Keratinocyte (primary cell): ENCODE measurements at regions not wholly inside any gene's neighbourhood (a gene's known extent, or its start where the extent isn't known, plus 50 kb on each side); places are given as distances from the start of the nearest gene placed in this dataset.

Source experiments
- DNase-seq: peaks from one replicate; pipeline ENCODE4 v3.0.0-alpha.2; 2011; ENCODE audit warnings: low read depth, missing footprints, low spot score
- FAIRE-seq: peaks from 2 replicates; lab custom pipeline; 2011; peaks lifted over from hg19 to GRCh38; lab: Jason Lieb, UNC
- H2AFZ ChIP-seq: 2 replicates; pipeline ENCODE4 v1.6.0; 2012; ENCODE audit warnings: low read length, control low read depth, inconsistent platforms; ENCODE audit not compliant: control insufficient read depth
- H3K27ac ChIP-seq: 2 replicates; pipeline ENCODE4 v1.5.1; 2011; ENCODE audit warnings: low read length; ENCODE audit not compliant: control insufficient read depth, insufficient read depth
- H3K27me3 ChIP-seq: 3 replicates; pipeline ENCODE4 v1.6.0; 2011; ENCODE audit warnings: low read length; ENCODE audit not compliant: control insufficient read depth, insufficient read depth; ENCODE audit errors: extremely low read depth
- H3K36me3 ChIP-seq, 2 experiments: 2 replicates in 1 of 2; 3 replicates in 1 of 2; pipeline ENCODE4 v1.5.1; 2011; ENCODE audit warnings: low read length in 2 of 2, mild to moderate bottlenecking in 1 of 2; ENCODE audit not compliant: control insufficient read depth in 2 of 2, insufficient read depth in 2 of 2; ENCODE audit errors: extremely low read depth in 1 of 2
- H3K4me1 ChIP-seq: 3 replicates; pipeline ENCODE4 v1.5.1; 2011; ENCODE audit warnings: low read length; ENCODE audit not compliant: control insufficient read depth, insufficient read depth; ENCODE audit errors: extremely low read depth
- H3K4me2 ChIP-seq: 3 replicates; pipeline ENCODE4 v1.6.0; 2011; ENCODE audit warnings: low read depth, low read length; ENCODE audit not compliant: control insufficient read depth, insufficient read depth; ENCODE audit errors: extremely low read depth
- H3K4me3 ChIP-seq, 3 experiments: fragments of 200-600 bp in 1 of 3; sonication (generic) in 1 of 3; 2 replicates in 2 of 3; 3 replicates in 1 of 3; pipeline ENCODE4 v1.5.1; 2011 to 2016; ENCODE audit warnings: low read length in 3 of 3, mild to moderate bottlenecking in 3 of 3, control low read depth in 2 of 3, inconsistent platforms in 1 of 3, low read depth in 1 of 3, mixed read lengths in 1 of 3, mixed run types in 1 of 3, moderate library complexity in 1 of 3; ENCODE audit not compliant: control insufficient read depth in 2 of 3, insufficient read depth in 2 of 3; ENCODE audit errors: extremely low read depth in 1 of 3
- H3K79me2 ChIP-seq: 2 replicates; pipeline ENCODE4 v1.6.0; 2012; ENCODE audit warnings: low read length; ENCODE audit not compliant: control insufficient read depth, insufficient read depth
- H3K9ac ChIP-seq: 3 replicates; pipeline ENCODE4 v1.6.0; 2011; ENCODE audit warnings: low read length; ENCODE audit not compliant: control insufficient read depth, insufficient read depth; ENCODE audit errors: extremely low read depth
- H3K9me1 ChIP-seq: 3 replicates; pipeline ENCODE4 v1.6.0; 2011; ENCODE audit warnings: low read length; ENCODE audit not compliant: control insufficient read depth, insufficient read depth; ENCODE audit errors: extremely low read depth
- H3K9me3 ChIP-seq: 2 replicates; pipeline ENCODE4 v1.5.1; 2012; ENCODE audit warnings: low read depth, low read length; ENCODE audit not compliant: control insufficient read depth
- H4K20me1 ChIP-seq: 3 replicates; pipeline ENCODE4 v1.6.0; 2011; ENCODE audit warnings: low read length; ENCODE audit not compliant: control insufficient read depth, insufficient read depth; ENCODE audit errors: extremely low read depth
- EZH2 ChIP-seq: IDR thresholded peaks from one replicate; pipeline ENCODE4 v1.6.1; 2012; ENCODE audit warnings: inconsistent platforms, mild to moderate bottlenecking, low read length, moderate library complexity
- dilution Hi-C: fragments of 300-500 bp; cut with MboI; formaldehyde crosslinking; loops from one replicate; pipeline ENCODE4 v1.7.0; 2020; ENCODE audit warnings: low sequenced_read_pairs; ENCODE audit not compliant: extremely low pct_ligation_motif_present
- TF ChIP-seq, protein P1 (sequence below), 3 experiments: IDR thresholded peaks in 1 of 3; conservative IDR thresholded peaks in 1 of 3; optimal IDR thresholded peaks in 1 of 3; 2 replicates in 2 of 3; 3 replicates in 1 of 3; pipeline versions ENCODE3 to v1.5.1; 2011; ENCODE audit warnings: low read length in 3 of 3, mild to moderate bottlenecking in 3 of 3, moderate library complexity in 2 of 3, control low read depth in 1 of 3, inconsistent platforms in 1 of 3; ENCODE audit not compliant: insufficient read depth in 2 of 3; ENCODE audit errors: extremely low read depth in 1 of 3

- no peaks in the 10 kb centered on the region for H3K79me2 ChIP-seq
- H3K27me3 ChIP-seq, result no peaks in the 10 kb centered on the region
- no peak overlapping the region for H2AFZ ChIP-seq
- no peak overlapping the region for H3K4me2 ChIP-seq
- no peak overlapping the region for H3K9ac ChIP-seq
- no peak overlapping the region for H3K27ac ChIP-seq
- H3K4me1 ChIP-seq, result no peaks in the 10 kb centered on the region
- no peak overlapping the region for H3K4me3 ChIP-seq
- dilution Hi-C loops, result no loop called here
- H3K9me1 ChIP-seq, result no peaks in the 10 kb centered on the region
- no peak for DNase-seq
- H3K9me3 ChIP-seq, result no peaks in the 10 kb centered on the region
- TF ChIP-seq, protein P1, sequence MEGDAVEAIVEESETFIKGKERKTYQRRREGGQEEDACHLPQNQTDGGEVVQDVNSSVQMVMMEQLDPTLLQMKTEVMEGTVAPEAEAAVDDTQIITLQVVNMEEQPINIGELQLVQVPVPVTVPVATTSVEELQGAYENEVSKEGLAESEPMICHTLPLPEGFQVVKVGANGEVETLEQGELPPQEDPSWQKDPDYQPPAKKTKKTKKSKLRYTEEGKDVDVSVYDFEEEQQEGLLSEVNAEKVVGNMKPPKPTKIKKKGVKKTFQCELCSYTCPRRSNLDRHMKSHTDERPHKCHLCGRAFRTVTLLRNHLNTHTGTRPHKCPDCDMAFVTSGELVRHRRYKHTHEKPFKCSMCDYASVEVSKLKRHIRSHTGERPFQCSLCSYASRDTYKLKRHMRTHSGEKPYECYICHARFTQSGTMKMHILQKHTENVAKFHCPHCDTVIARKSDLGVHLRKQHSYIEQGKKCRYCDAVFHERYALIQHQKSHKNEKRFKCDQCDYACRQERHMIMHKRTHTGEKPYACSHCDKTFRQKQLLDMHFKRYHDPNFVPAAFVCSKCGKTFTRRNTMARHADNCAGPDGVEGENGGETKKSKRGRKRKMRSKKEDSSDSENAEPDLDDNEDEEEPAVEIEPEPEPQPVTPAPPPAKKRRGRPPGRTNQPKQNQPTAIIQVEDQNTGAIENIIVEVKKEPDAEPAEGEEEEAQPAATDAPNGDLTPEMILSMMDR (optimal IDR thresholded peaks at IDR 0.05 in 1 of 3, IDR thresholded peaks at IDR 0.05 in 1 of 3, conservative IDR thresholded peaks at IDR 0.05 in 1 of 3; ENCODE audit: extremely low read depth in 1 of 3, insufficient read depth in 2 of 3, low read length in 3 of 3), result no peak
- no peak for TF ChIP-seq EZH2
- no peak for FAIRE-seq
- no peaks in the 10 kb centered on the region for H3K36me3 ChIP-seq
- H4K20me1 ChIP-seq, result no peaks in the 10 kb centered on the region
These were observed 291.6 kb upstream of the FAM98A start for GRCh38 chr2:33890686-33891085.

DNA sequence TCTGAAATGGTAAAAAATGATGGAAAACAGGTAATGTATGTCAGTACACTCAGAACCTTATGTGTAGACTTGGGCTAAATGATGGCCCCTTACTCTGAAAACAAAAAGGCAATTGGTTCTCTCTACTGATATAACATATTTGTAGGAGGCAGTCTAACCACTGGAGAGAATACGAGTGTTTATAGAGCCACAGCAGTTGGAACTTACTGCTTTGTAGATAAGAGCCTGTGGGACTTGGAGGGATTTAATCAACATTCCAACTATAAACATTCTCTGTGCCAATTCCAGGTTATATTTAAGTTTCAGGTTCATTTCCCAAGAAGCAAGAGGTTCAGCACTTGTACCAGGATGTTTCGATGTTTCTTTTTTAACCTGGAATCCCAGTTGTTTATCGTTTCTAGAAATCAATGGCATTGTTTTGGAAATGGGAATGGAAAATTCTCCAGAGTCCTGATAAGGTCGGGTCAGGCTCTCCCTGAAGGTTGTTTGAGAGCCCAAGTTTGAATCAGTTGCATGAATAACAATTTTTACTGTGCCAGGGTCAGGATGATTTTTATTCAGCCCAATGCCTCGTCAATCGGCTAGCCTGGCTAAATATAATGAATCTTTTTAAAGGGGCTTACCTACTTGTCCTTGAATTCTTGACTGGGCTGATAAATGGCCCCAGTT is 278.4 kb upstream of the FAM98A start:
- Histone ChIP-seq H3K4me3 (no peak overlapping the region), H3K9ac (no peak overlapping the region), H3K9me1 (no peaks in the 10 kb centered on the region), H3K79me2 (no peaks in the 10 kb centered on the region), H3K9me3 (peaks cover 5% of the 10 kb centered on the region), H3K27ac (no peak overlapping the region), H2AFZ (no peak overlapping the region), H3K4me1 (no peaks in the 10 kb centered on the region), H3K4me2 (no peak overlapping the region), H4K20me1 (no peaks in the 10 kb centered on the region), H3K27me3 (no peaks in the 10 kb centered on the region), H3K36me3 (no peaks in the 10 kb centered on the region)
- FAIRE-seq (no peak), DNase-seq (no peak)
- dilution Hi-C loops, result no loop called here
- TF ChIP-seq, protein P1 (optimal IDR thresholded peaks at IDR 0.05 in 1 of 3, IDR thresholded peaks at IDR 0.05 in 1 of 3, conservative IDR thresholded peaks at IDR 0.05 in 1 of 3; ENCODE audit: extremely low read depth in 1 of 3, insufficient read depth in 2 of 3, low read length in 3 of 3), result no peak
- no peak for TF ChIP-seq EZH2
